ENCODE measurements at regions not wholly inside any gene's neighbourhood (a gene's known extent, or its start where the extent isn't known, plus 50 kb on each side); places are given as distances from the start of the nearest gene placed in this dataset.

DNA sequence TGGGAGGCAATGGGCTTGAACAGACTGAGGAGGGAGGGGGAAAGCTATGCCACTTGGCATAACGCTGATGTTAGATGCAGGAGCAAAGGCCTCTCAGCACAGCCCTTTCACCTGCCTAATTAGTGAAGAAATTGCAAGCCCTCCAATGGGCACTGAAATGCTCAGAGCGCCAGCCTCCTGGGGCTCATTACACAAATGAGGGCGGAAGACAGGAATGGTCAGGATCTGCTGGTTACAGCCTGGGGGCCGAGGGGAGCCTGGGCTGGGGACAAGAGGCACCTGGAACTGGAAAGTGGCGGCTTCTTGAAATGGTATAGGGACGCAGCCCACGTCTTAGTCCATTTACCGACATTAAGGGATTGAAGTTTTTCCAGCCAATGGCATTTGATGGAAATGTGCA lies 50.2 kb upstream of the PLET1 start:
- H3K27ac ChIP-seq = no peak overlapping the region
- no peak overlapping the region for H2AFZ ChIP-seq
- TF ChIP-seq, protein P1, sequence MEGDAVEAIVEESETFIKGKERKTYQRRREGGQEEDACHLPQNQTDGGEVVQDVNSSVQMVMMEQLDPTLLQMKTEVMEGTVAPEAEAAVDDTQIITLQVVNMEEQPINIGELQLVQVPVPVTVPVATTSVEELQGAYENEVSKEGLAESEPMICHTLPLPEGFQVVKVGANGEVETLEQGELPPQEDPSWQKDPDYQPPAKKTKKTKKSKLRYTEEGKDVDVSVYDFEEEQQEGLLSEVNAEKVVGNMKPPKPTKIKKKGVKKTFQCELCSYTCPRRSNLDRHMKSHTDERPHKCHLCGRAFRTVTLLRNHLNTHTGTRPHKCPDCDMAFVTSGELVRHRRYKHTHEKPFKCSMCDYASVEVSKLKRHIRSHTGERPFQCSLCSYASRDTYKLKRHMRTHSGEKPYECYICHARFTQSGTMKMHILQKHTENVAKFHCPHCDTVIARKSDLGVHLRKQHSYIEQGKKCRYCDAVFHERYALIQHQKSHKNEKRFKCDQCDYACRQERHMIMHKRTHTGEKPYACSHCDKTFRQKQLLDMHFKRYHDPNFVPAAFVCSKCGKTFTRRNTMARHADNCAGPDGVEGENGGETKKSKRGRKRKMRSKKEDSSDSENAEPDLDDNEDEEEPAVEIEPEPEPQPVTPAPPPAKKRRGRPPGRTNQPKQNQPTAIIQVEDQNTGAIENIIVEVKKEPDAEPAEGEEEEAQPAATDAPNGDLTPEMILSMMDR (IDR thresholded peaks at IDR 0.05) = no peak
- H3K79me2 ChIP-seq = no peaks in the 10 kb centered on the region
- H3K27me3 ChIP-seq (ENCODE audit: control insufficient read depth, insufficient read depth, low read length) = no peaks in the 10 kb centered on the region
- no peaks in the 10 kb centered on the region for H3K36me3 ChIP-seq (ENCODE audit: control insufficient read depth, insufficient read depth, low read length)
- no peak overlapping the region for H3K4me3 ChIP-seq (ENCODE audit: low read depth, low read length)
- no peaks in the 10 kb centered on the region for H3K4me1 ChIP-seq
- no peak overlapping the region for H3K9ac ChIP-seq
- H3K9me3 ChIP-seq (ENCODE audit: control insufficient read depth, low read length) = no peaks in the 10 kb centered on the region
- no peak overlapping the region for H3K4me2 ChIP-seq (ENCODE audit: low read length)

DNA sequence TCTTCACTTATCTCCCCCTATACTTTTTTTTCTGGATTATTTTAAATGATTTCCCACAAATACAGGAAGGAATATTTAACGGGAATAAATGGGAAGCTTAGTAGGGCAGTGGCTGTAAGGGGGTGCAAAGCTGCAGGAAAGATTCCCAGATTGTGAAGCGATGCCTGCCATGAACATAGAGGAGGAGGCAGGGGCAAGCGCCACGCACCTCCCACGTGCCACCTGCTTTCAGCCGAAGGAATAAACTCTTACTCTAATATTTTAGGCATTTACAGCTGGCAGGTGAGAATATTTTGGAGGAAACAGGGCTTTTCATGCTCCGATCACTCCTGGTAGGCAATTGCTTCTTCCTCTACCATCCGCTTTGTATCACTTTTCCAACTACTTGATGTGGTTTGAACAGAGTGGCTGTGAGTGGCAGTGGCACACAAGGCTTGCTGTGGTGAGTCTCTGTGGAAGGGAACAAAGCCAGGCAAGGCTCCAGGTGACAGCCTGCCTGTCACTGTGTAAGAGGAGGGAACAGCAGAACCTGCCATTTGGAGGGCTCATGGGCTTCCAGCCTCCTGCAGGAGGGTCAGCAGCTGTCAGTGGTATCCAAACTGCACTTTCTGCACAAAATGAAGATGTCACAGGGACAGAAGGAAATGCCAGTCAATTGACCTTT lies 54.5 kb upstream of the PLET1 start:
- Histone ChIP-seq H3K9me3 (ENCODE audit: control insufficient read depth, low read length) (no peaks in the 10 kb centered on the region), H3K4me2 (ENCODE audit: low read length) (no peak overlapping the region), H3K36me3 (ENCODE audit: control insufficient read depth, insufficient read depth, low read length) (no peaks in the 10 kb centered on the region), H3K27ac (no peak overlapping the region), H3K79me2 (no peaks in the 10 kb centered on the region), H3K4me1 (no peaks in the 10 kb centered on the region), H2AFZ (no peak overlapping the region), H3K4me3 (ENCODE audit: low read depth, low read length) (no peak overlapping the region), H3K9ac (no peak overlapping the region), H3K27me3 (ENCODE audit: control insufficient read depth, insufficient read depth, low read length) (no peaks in the 10 kb centered on the region)
- TF ChIP-seq, protein P1 (IDR thresholded peaks at IDR 0.05) = no peak

DNA sequence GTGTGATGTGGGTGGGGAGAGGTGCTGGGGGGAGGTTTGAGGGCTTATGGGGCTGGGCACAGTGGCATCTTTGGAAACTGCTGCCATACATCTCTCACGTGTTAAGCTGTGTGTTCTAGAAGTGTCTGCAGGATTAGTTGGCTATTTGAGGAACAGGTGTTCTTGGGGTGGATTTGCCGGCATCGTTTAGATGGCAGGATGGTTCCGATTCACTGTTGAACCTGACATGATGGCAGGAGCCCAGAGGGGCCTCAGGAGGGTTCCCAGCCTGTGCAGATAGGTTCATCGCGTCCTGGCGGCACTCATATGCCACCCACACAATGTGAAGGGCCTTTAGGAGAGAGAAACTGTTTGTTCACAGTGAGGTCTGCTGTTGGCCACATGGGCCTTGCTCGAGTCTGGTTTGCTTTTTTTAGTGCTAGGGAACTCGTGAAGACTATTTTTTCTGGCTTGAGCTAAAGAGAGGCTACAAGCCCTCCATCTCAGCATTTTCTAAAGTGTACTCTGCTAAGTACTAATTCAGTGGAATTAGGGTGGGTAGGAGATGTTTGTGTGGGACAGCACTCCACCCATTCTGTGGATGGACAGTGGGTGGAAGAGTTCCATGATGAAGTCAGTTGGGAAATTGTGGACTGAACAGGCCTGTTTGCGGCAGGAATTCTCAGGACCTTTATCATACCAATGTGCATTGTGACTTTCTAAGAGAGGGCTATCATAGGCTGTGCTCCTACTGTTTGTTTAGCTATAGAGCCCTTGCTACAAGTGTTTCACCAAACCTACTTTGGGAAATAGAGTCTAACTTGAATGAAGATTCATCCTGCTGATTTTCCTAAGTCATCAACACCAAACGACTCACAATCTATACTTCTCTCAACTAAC lies 55.4 kb upstream of the PLET1 start:
- Histone ChIP-seq H3K4me1 (no peaks in the 10 kb centered on the region), H3K36me3 (ENCODE audit: control insufficient read depth, insufficient read depth, low read length) (no peaks in the 10 kb centered on the region), H3K4me3 (ENCODE audit: low read depth, low read length) (no peak overlapping the region), H3K9me3 (ENCODE audit: control insufficient read depth, low read length) (no peaks in the 10 kb centered on the region), H3K9ac (no peak overlapping the region), H2AFZ (no peak overlapping the region), H3K27me3 (ENCODE audit: control insufficient read depth, insufficient read depth, low read length) (no peaks in the 10 kb centered on the region), H3K4me2 (ENCODE audit: low read length) (no peak overlapping the region), H3K79me2 (no peaks in the 10 kb centered on the region), H3K27ac (no peak overlapping the region)
- TF ChIP-seq, protein P1 (IDR thresholded peaks at IDR 0.05) = no peak

DNA sequence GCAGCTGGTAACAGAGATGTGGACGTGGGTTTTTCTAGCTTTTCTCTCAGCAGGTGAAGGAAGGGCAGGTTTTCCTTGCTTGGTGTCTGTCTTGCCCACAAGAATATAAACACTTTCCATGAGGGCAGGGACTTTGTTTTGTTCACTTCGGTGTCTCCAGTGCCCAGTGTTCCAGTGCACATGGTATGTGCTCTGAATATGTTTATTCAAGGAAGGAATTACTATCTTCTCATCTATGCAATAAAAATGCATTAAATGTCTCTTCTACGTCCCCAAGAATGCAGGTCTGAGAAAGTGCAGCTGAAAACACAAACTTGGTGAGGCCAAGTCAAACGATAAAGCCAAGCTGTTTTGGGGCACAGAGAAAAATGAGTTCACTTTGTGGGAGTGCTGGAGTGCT lies 56.3 kb upstream of the PLET1 start:
- Histone ChIP-seq H3K9me3 (ENCODE audit: control insufficient read depth, low read length) (no peaks in the 10 kb centered on the region), H3K4me1 (no peaks in the 10 kb centered on the region), H3K4me2 (ENCODE audit: low read length) (no peak overlapping the region), H2AFZ (no peak overlapping the region), H3K79me2 (no peaks in the 10 kb centered on the region), H3K27me3 (ENCODE audit: control insufficient read depth, insufficient read depth, low read length) (no peaks in the 10 kb centered on the region), H3K9ac (no peak overlapping the region), H3K4me3 (ENCODE audit: low read depth, low read length) (no peak overlapping the region), H3K27ac (no peak overlapping the region), H3K36me3 (ENCODE audit: control insufficient read depth, insufficient read depth, low read length) (no peaks in the 10 kb centered on the region)
- TF ChIP-seq, protein P1 (IDR thresholded peaks at IDR 0.05) = no peak
